DMS53 (cell line): ENCODE measurements at regions not wholly inside any gene's neighbourhood (a gene's known extent, or its start where the extent isn't known, plus 50 kb on each side); places are given as distances from the start of the nearest gene placed in this dataset.
A peak's percentile ranks its signal among the peaks of the same experiment; 100 is the strongest.

Experiments used
- DNase-seq: peaks from one replicate; lab custom pipeline; 2025; lab: John Stamatoyannopoulos, UW

DNA sequence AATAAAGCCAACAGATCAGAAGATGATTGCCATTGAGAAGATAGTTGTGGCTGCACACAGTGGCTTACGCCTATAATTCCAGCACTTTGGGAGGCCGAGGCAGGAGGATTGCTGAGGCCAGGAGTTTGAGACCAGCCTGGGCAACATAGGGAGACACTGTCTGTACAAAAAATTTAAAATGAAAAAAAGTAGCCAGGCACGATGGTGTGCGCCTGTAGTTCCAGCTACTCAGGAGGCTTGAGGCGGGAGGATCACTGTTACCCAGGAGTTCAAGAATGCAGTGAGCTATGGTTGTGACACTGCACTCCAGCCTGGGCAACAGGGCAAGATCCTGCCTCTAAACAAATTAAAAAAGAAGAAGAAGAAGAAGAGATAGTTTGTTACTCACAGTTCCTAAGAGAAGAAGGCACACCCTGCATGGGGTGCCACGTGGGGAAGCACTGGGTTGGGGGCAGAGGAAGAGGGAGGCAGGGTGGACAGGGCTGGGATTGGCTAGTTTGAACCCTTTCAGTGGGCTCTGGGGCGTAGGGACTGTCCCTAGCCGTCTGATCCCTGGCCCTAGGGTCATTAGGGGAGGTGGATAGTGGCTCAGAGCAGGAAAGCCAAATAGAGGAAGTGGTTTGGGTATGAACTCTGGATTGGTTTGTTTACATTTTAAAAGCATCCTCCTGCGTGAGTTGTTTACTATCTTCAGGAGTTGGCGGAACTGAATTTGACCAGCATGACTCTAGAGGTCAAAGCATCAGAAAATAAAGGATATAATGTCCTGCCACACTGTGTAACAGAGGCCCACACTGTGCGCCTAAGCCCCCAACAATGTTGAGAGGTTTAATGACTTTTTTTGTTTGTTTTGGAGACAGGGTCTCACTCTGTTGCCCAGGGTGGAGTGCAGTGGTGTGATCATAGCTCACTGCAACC lies 60.5 kb upstream of the MEDAG start:
- peak; percentile 62 for DNase-seq

DNA sequence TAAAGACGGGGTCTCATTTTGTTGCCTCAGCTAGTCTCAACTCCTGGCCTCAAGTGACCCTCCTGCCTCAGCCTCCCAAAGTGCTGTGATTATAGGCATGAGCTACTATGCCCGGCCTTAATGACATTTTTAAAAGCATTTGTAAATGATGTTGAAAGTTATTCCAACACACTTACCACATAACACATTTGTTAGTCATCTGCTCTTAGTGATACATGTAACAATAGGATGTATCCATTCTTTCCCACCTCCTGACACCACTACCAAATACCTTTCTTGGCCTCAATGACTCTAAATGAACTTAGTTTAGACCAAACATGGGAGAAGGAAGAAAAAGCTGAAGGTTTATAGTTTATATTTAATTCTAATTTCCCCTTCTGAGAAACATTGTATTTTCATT lies 59.8 kb upstream of the MEDAG start:
- no peak for DNase-seq

DNA sequence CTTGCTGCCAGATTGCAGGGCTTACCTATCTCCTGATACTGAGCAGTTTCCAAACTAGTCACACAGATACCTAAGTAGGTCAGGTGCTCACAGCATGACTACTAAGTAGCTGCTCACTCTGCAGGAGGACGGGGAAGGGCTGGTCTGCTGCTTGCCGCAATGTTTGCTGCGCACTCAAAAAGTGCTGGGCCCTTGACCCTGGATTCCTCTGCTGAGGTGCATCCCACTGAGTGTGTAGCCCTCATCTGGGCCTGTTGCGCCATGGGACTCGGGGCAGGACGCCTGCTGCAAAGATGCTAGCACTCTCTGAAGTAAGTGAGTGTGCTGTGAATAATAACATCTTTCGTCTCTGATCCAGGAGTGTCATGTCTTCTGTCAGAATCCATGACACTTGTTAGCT lies 59.2 kb upstream of the MEDAG start:
- peak; percentile 11 for DNase-seq

DNA sequence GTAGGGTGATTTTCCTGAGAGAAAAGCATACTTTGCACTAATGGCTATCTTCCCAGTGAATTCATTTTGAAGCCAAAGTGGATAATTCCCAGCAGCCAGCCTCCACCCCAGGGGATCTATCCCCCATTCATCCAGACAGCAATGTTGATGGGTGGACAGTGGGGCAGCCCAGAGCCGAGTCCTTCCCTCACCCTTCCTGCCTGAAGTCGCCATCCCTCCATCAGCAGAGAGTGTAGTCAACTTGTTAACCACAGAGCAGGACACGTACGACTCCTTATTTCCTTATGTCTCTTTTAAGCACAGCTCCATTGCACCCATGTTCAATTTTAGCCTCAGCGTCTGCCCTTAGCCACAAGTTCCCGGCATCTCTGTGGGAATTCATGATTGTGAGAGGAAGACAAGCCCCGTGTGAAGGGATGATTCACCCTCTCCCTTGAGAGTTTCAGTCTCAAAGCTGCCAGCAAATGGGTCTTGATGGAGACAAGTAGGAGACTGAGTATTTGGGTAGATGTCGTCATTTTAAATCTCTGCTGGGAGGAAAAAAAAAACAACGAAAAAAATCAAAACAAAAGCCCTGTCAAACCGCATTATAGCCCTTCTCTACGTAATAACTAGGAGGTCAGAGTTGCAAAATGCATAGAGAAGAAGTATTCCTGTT lies 58.3 kb upstream of the MEDAG start:
- DNase-seq, result no peak

DNA sequence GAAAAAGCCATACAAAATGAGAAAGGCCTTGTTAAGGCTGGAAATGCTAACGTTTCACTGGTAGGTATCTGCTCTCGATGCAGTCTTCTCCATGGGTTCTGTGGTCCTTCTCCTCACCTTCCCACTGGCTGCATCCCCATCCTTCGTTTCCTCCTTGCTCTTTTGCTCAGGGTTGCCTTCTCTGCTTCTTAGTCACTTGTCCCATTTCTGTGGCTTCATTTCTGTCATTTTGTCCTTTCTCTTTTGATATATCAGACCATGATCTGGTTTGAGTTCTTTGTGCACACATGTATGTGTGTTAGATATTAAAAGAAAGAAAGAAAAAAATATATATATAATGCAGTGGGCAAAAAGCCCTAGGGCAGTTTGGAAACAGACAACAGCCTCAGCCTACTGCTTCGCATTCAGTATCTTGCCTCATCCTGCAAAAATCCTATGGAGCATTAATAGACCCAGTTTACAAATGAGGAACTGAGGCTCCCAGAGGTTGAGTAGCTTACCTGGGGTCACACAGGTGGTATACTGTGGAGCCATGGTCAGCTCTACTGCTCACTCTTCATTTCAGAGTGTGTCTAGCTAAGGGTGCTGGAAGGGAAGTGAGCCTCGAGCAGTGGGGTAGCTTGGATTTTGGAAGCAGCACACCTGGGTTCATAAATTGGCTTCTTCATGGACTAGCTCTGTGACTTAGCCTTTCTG lies 57.6 kb upstream of the MEDAG start:
- DNase-seq, result no peak

DNA sequence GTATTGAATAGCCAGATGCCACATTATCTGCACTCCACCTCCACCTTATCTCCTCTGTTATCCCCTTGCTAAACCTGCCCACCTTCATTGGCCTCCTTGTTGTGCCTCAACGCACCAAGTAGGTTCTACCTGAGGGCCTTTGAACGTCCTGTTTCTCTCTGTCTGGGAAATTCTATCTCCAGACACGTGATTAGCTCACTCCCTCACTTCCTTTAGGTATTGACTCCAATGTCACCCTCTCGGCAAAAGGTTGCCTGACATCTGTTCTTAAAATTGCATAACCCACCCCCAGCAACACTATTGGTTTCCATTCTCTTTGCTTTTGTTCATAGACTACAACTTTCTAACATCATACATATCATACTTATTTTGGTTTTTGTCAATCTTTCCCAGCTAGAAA lies 56.5 kb upstream of the MEDAG start:
- DNase-seq, result no peak

DNA sequence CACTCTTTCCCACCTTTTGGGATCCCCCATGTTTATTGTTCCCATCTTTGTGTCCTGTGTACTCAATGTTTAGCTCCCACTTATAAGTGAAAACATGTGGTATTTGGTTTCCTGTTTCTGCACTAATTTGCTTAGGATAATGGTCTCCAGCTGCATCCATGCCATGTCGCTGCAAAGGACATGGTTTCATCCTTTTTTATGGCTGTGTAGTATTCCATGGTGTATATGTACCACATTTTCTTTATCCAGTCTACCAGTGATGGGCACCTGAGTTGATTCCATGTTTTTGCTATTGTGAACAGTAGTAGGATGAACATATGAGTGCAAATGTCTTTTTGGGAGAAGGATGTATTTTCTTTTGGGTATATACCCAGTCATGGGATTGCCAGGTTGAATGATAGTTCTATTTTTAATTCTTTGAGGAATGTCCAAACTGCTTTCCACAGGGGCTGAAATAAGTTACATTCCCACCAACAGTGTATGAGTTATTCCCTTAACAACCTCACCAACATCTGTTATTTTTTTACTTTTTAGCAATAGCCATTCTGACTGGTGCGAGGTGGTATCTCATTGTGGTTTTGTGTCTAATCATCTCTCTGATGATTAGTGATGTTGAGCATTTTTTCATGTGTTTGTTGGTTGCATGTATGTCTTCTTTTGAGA lies 55.7 kb upstream of the MEDAG start:
- DNase-seq, result no peak

DNA sequence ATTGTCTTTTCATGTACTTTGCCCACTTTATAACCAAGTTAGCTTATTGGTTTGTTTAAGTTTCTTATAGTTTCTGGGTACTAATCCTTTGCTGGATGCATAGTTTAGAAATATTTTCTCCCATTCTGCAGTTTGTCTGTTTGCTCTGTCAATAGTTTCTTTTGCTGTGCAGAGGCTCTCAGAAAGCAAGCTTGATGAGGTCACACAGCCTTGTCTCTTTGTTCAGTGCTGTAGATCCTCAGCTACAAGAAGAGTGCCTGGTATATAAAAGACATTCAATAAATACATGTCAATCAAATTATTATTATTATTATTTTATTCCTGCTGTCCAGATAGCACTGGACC lies 55.2 kb upstream of the MEDAG start:
- peak; percentile 29 for DNase-seq

DNA sequence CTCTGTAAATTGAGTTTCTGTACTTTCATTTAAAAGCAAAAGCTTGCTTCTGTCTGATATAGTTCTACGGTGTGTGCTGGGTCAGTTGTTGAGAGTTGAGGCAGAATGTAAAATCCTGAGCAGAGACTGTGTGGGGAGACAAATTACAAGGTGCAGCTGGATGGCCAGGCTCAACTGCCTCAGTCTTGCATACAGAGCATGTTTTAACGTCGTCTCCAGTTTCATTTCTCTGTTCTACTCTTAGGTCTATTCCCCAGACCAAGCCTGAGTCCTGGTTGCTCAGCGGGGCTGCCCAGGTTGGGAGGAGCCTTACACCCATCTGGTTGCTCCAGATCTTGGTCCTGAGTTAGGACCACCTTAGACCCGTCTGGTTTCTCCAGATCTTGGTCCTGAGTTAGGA lies 54.4 kb upstream of the MEDAG start:
- no peak for DNase-seq

DNA sequence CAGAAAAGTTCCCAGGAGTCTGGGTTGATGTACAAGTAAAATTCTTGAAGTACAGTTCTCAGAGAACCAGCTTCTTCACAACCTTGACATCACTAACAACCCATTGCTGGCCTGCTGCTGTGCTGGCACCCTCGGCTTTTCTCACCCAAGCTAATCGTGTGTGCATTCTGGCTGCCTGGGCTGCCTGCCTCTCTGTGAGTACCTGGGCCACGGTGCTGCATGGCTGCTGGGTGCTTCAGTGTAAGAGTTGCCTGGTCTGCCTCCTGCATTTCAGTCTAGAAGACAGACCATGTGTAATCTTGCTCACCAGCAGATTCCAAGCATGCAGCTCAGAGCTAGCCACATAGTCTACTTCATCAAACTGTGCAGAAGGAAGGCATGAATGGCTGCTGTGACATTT lies 50.5 kb upstream of the MEDAG start:
- no peak for DNase-seq

DNA sequence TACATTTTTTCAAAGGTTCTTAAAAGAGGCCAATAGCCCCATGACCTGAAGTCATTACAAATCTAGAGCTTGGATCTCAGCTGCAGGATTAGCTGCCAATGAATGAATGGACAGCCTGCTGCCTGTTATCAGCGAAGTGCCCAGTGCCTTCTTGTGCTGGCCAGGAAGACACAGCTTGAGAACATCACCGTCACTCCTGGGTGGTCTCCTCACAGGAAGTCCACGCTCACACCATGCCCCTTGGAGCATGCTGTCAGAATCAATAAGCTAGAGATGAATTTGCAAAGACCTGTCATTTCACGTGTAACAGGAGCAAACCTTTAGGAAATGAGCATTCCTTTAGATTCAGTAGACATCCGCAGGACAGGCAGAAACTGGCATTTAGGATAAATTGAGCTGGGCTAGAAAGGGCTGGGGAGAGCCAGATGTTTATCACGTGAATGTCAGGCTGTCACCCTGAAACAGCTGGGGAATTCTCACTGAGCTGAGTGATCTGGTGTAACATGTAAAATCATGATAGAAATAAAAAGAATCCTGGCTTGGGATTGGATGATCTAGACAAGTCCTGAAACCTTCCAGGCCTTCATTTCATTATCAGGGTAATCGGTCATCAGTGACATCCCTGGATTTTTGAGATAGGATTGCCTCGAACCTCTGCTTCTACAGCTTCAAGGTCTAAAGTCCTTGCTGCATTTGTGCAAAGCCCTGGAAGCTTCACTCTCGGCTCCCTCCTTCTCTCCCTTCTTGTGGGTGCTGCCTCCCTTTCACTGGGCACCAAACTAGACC lies 49.9 kb upstream of the MEDAG start:
- DNase-seq, result no peak
